Neuronal stem cell (in vitro differentiated cells): ENCODE measurements at regions not wholly inside any gene's neighbourhood (a gene's known extent, or its start where the extent isn't known, plus 50 kb on each side); places are given as distances from the start of the nearest gene placed in this dataset.

Experiments used
- DNase-seq: peaks from one replicate; pipeline ENCODE4 v3.0.0-alpha.2; 2013; ENCODE audit warnings: low spot score
- H2AFZ ChIP-seq: one replicate; pipeline ENCODE4 v1.6.1; 2013; ENCODE audit warnings: mild to moderate bottlenecking, low read length, inconsistent platforms
- H2AK5ac ChIP-seq: 2 replicates; pipeline ENCODE4 v1.6.1; 2013; ENCODE audit warnings: low read depth, mild to moderate bottlenecking, inconsistent platforms, low read length, moderate library complexity, mixed read lengths
- H2BK120ac ChIP-seq: 2 replicates; pipeline ENCODE4 v1.6.1; 2013; ENCODE audit warnings: low read depth, mild to moderate bottlenecking, inconsistent platforms, low read length, moderate library complexity, mixed read lengths
- H2BK12ac ChIP-seq: one replicate; pipeline ENCODE4 v1.6.1; 2013; ENCODE audit warnings: low read length, inconsistent platforms
- H2BK15ac ChIP-seq: 2 replicates; pipeline ENCODE4 v1.6.1; 2013; ENCODE audit warnings: mild to moderate bottlenecking, low read length, inconsistent platforms, mixed read lengths
- H2BK5ac ChIP-seq: one replicate; pipeline ENCODE4 v1.6.1; 2013; ENCODE audit warnings: inconsistent platforms, mild to moderate bottlenecking, low read length, moderate library complexity
- H3K14ac ChIP-seq: one replicate; pipeline ENCODE4 v1.6.1; 2013; ENCODE audit warnings: low read length, inconsistent platforms
- H3K18ac ChIP-seq: 2 replicates; pipeline ENCODE4 v1.6.1; 2013; ENCODE audit warnings: low read length, inconsistent platforms
- H3K23ac ChIP-seq: 2 replicates; pipeline ENCODE4 v1.6.1; 2013; ENCODE audit warnings: low read depth, mild to moderate bottlenecking, mixed read lengths, low read length, inconsistent platforms; ENCODE audit not compliant: poor library complexity
- H3K27ac ChIP-seq: replicated peaks from 3 replicates; pipeline ENCODE4 v1.5.1; 2013; ENCODE audit warnings: low read length, inconsistent platforms
- H3K27me3 ChIP-seq, 3 experiments: 2 replicates each; pipeline ENCODE4 v1.6.1; 2013; ENCODE audit warnings: low read length in 3 of 3, mild to moderate bottlenecking in 2 of 3, inconsistent platforms in 1 of 3, low read depth in 1 of 3, mixed read lengths in 1 of 3, moderate library complexity in 1 of 3; ENCODE audit not compliant: control insufficient read depth in 3 of 3, insufficient read depth in 3 of 3
- H3K36me3 ChIP-seq, 2 donors: replicated peaks in 1 of 2; 2 replicates each; pipeline ENCODE4 v1.6.1; 2013; ENCODE audit warnings: low read length in 2 of 2; ENCODE audit not compliant: control insufficient read depth in 2 of 2, insufficient read depth in 2 of 2
- H3K4ac ChIP-seq: 2 replicates; pipeline ENCODE4 v1.6.1; 2013; ENCODE audit warnings: inconsistent platforms, mild to moderate bottlenecking, low read length, moderate library complexity
- H3K4me1 ChIP-seq, 2 donors: 1 replicate in 1 of 2; 2 replicates in 1 of 2; pipeline ENCODE4 v1.6.1; 2013; ENCODE audit warnings: low read length in 2 of 2, low read depth in 1 of 2; ENCODE audit not compliant: control insufficient read depth in 2 of 2, insufficient read depth in 1 of 2
- H3K4me2 ChIP-seq: one replicate; pipeline ENCODE4 v1.6.1; 2013; ENCODE audit warnings: mild to moderate bottlenecking, low read length, inconsistent platforms; ENCODE audit not compliant: insufficient read depth, poor library complexity, severe bottlenecking
- H3K4me3 ChIP-seq, 2 donors: 2 replicates each; pipeline ENCODE4 v1.5.1; 2013; ENCODE audit warnings: low read length in 2 of 2, mild to moderate bottlenecking in 2 of 2, inconsistent platforms in 1 of 2, moderate library complexity in 1 of 2
- H3K79me1 ChIP-seq: one replicate; pipeline ENCODE4 v1.6.1; 2013; ENCODE audit warnings: low read depth, mild to moderate bottlenecking, inconsistent platforms, low read length, moderate library complexity
- H3K9ac ChIP-seq: one replicate; pipeline ENCODE4 v1.6.1; 2013; ENCODE audit warnings: mild to moderate bottlenecking, low read depth, low read length, inconsistent platforms; ENCODE audit not compliant: poor library complexity
- H3K9me3 ChIP-seq, 2 donors: replicated peaks in 1 of 2; 2 replicates each; pipeline versions ENCODE3 to v1.6.1; 2013; ENCODE audit warnings: low read length in 2 of 2, mild to moderate bottlenecking in 2 of 2, inconsistent platforms in 1 of 2, low read depth in 1 of 2, mixed read lengths in 1 of 2, moderate library complexity in 1 of 2; ENCODE audit not compliant: control insufficient read depth in 2 of 2, insufficient read depth in 1 of 2
- H4K8ac ChIP-seq: one replicate; pipeline ENCODE4 v1.6.1; 2013; ENCODE audit warnings: low read depth, mild to moderate bottlenecking, inconsistent platforms, low read length, moderate library complexity
- H4K91ac ChIP-seq: one replicate; pipeline ENCODE4 v1.6.1; 2013; ENCODE audit warnings: low read length, low read depth, mild to moderate bottlenecking, inconsistent platforms; ENCODE audit not compliant: poor library complexity
- WGBS, 2 donors: extraction: QIAGEN DNeasy Blood & Tissue Kit; methylation state at CpG; one replicate each; pipeline ENCODE4 v1.1.7; 2013; ENCODE audit warnings: missing lambda C conversion rate in 2 of 2, mixed read lengths in 1 of 2; ENCODE audit not compliant: insufficient read length in 2 of 2, insufficient replicate concordance in 1 of 2; ENCODE audit errors: extremely low coverage in 2 of 2; 5-methylcytosine and 5-hydroxymethylcytosine counted together

DNA sequence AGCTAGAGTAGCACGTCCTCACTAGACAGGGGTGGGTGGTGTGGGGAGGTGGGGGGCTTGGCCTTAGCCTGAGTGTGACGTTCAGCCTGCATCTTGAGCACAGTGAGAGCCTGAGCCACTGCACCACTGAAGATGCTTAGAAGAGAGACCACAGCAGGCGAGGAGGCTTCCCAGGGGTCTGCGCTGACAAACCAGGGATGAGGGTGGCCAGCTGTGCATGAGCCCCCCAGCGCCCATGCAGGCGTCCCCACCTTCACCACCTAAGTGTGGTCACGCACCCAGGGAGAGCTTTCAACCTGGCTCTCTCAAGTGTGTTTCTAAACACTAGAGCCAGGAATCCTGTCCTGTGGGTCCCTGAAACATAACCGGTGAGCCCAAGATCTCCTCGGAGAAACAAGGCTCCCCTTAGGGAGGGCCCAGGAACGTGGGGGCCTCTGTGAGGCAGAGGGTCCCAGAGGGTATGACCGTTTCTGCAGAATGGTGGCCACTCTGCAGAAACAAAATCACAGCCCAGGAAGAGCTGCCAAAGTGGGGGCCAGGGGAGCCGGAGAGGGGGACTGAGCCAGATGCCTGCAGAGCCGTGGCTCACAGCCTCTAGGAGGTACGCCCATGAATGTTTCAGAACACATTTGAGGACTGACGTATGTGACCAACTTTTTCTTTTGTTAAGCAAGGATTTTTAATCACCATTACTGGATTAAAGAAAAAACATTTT is 85.2 kb upstream of the INSIG1 start:
- Histone ChIP-seq H3K79me1 (no peaks in the 10 kb centered on the region), H2BK15ac (no peak overlapping the region), H2AFZ (no peak overlapping the region), H3K4me2 (no peak overlapping the region), H3K27me3 (peaks cover 0 to 28% (median 0%) of the 10 kb centered on the region in 3 experiments), H3K18ac (peak overlapping the region; percentile 58), H4K8ac (no peak overlapping the region), H3K9ac (no peak overlapping the region), H2AK5ac (peak overlapping the region; percentile 31), H3K14ac (peak overlapping the region; percentile 67), H3K36me3 (no peaks in the 10 kb centered on the region), H3K9me3 (peaks cover 0 to 4% of the 10 kb centered on the region in 2 donors), H3K27ac (no peak overlapping the region), H3K4me1 (peaks cover 0 to 8% of the 10 kb centered on the region in 2 donors), H2BK120ac (peak overlapping the region; percentile 62), H3K23ac (no peak overlapping the region), H2BK5ac (no peak overlapping the region), H3K4me3 (no peak overlapping the region), H2BK12ac (no peak overlapping the region), H3K4ac (no peak overlapping the region), H4K91ac (no peak overlapping the region)
- DNase-seq, result no peak
- no CpG with 5 or more reads among the region's 15 CpGs for WGBS, 2 donors

DNA sequence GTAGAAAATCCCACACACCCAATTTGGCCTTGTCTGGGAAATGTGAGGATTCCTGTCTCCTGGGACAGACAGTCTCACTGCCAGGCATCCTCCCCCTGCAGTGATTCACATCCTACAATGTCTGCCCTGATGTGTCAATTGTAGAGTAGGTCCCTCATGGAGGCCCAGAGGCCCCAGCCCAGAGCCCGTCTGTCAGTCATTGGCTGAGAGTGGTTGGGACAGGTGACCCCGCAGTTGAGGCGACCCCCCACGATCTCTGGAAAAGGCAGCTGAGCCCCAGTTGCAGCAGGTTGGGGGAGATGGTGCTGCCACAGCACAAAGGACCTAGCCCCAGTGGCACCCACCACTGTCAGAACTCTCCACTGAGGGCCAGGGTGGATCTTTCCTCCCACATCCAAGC is 84.3 kb upstream of the INSIG1 start:
- no peak overlapping the region for H3K4me3 ChIP-seq
- H3K27ac ChIP-seq, result no peak overlapping the region
- no peak overlapping the region for H3K14ac ChIP-seq
- no peaks in the 10 kb centered on the region for H3K36me3 ChIP-seq
- no peak overlapping the region for H3K4ac ChIP-seq
- H2BK120ac ChIP-seq, result no peak overlapping the region
- H3K4me1 ChIP-seq, result peaks cover 0 to 8% of the 10 kb centered on the region in 2 donors
- no peak overlapping the region for H3K4me2 ChIP-seq
- no peak overlapping the region for H3K9ac ChIP-seq
- peak overlapping the region; percentile 44 for H2AK5ac ChIP-seq
- H4K8ac ChIP-seq, result no peak overlapping the region
- no peak for DNase-seq
- H3K18ac ChIP-seq, result peak overlapping the region; percentile 39
- no CpG with 5 or more reads among the region's 4 CpGs for WGBS, 2 donors
- H2BK12ac ChIP-seq, result no peak overlapping the region
- no peak overlapping the region for H2BK5ac ChIP-seq
- no peak overlapping the region for H2AFZ ChIP-seq
- no peak overlapping the region for H4K91ac ChIP-seq
- no peaks in the 10 kb centered on the region for H3K79me1 ChIP-seq
- H3K9me3 ChIP-seq, result no peaks in the 10 kb centered on the region
- peaks cover 0 to 32% (median 0%) of the 10 kb centered on the region in 3 experiments for H3K27me3 ChIP-seq
- H3K23ac ChIP-seq, result no peak overlapping the region
- no peak overlapping the region for H2BK15ac ChIP-seq

DNA sequence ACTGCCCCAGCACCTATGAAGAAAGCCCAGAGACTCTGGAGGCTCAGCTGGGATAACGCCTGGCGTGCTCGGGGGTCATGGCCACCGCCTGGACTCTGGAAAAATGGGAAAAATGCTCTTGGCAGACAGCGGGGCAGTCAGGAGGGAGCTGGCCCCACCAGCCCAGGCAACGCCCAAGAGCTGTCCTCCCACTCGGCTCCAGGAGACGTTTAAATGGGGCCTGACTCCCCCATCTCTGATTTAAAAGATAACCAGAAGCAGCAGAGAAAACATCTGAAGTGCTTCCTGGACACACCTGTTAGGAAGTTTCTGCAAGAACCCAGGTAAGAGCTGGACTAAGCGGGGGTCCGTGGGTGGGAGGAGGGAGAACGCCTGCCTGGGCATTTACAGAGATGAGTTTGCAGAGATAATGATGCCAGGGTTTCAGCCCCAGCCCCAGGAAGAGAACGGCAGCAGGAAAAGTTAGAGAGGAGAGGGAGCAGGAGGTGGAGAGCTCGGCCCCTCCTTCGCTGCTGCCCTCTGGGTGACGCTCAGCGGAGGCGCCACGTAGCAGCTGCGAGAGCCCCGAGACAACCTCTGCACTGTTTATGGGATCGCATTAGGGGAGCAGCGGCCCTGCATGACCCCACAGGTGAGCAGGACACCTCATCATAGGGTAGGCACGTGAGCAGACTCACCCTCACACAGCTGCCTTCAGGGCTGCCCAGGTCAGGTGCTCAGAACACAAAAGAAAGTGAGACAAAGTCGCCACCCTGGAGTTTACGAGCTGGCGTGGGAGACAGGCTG is 83.5 kb upstream of the INSIG1 start:
- Histone ChIP-seq H4K8ac (no peak overlapping the region), H3K36me3 (no peaks in the 10 kb centered on the region), H2BK15ac (no peak overlapping the region), H3K18ac (peak overlapping the region; percentile 73), H3K27ac (no peak overlapping the region), H3K23ac (peak overlapping the region; percentile 21), H3K4me3 (no peak overlapping the region), H3K9ac (no peak overlapping the region), H3K27me3 (peaks cover 0 to 32% (median 0%) of the 10 kb centered on the region in 3 experiments), H3K4ac (no peak overlapping the region), H3K14ac (no peak overlapping the region), H3K79me1 (no peaks in the 10 kb centered on the region), H2AFZ (no peak overlapping the region), H2AK5ac (peak overlapping the region; percentile 44), H2BK120ac (no peak overlapping the region), H2BK5ac (no peak overlapping the region), H3K4me2 (no peak overlapping the region), H4K91ac (no peak overlapping the region), H3K4me1 (peaks cover 0 to 7% of the 10 kb centered on the region in 2 donors), H3K9me3 (no peaks in the 10 kb centered on the region), H2BK12ac (no peak overlapping the region)
- no CpG with 5 or more reads among the region's 26 CpGs for WGBS, 2 donors
- no peak for DNase-seq
